ENCODE measurements at regions not wholly inside any gene's neighbourhood (a gene's known extent, or its start where the extent isn't known, plus 50 kb on each side); places are given as distances from the start of the nearest gene placed in this dataset.

- TF ChIP-seq CTCF (conservative IDR thresholded peaks at IDR 0.05 in 1 of 2, IDR thresholded peaks at IDR 0.05 in 1 of 2; ENCODE audit: low read depth in 1 of 2, low read length in 2 of 2) (no peak), EZH2 (IDR thresholded peaks at IDR 0.05; ENCODE audit: low read length, missing control alignments) (no peak)
Observed at GRCh38 chr14:39841088-39841487, 408.9 kb upstream of the FBXO33 start.

All from fibroblast of lung (primary cell).